Cardiac fibroblast (primary cell): ENCODE measurements at regions not wholly inside any gene's neighbourhood (a gene's known extent, or its start where the extent isn't known, plus 50 kb on each side); places are given as distances from the start of the nearest gene placed in this dataset.
A peak's percentile ranks its signal among the peaks of the same experiment; 100 is the strongest.

Source experiments
- DNase-seq, 2 donors: peaks; one replicate each; pipeline versions ENCODE4 v3.0.0 to v3.0.0-alpha.2; 2010; ENCODE audit warnings: low read depth in 2 of 2
- H3K4me3 ChIP-seq, 2 donors: replicated peaks in 1 of 2; 1 replicate in 1 of 2; 2 replicates in 1 of 2; pipeline ENCODE4 v1.5.1; 2011; ENCODE audit warnings: low read depth in 2 of 2, low read length in 2 of 2, mild to moderate bottlenecking in 2 of 2, moderate library complexity in 1 of 2
- CTCF ChIP-seq: IDR thresholded peaks from one replicate; pipeline ENCODE4 v1.5.1; 2011; ENCODE audit warnings: low read depth, mild to moderate bottlenecking, low read length, inconsistent platforms

GRCh38 chr5:68725905-68726683, 367.7 kb upstream of the SLC30A5 start:
- no peak for DNase-seq
- TF ChIP-seq CTCF = no peak
- no peak overlapping the region for H3K4me3 ChIP-seq

DNA sequence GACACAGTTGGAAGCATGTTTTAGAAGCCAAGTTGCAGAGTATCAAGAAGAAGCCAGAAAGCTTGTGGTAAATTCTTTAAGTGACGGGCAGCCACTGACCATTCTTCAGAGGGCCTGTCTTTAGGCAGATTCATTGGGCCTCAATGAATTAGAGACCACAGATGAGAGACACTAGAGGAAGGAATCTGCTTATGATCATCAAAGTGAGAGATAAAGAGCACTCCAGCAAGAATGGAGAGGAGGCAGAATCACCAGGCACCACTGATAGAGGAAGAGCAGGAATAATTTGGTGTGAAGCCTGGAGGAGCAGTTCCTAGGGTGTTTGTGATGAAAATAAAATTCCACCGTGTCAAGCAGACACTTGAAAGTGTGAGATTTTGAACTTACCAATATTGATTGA, 365.9 kb upstream of the SLC30A5 start:
- TF ChIP-seq CTCF = no peak
- DNase-seq = no peak
- H3K4me3 ChIP-seq = no peak overlapping the region

DNA sequence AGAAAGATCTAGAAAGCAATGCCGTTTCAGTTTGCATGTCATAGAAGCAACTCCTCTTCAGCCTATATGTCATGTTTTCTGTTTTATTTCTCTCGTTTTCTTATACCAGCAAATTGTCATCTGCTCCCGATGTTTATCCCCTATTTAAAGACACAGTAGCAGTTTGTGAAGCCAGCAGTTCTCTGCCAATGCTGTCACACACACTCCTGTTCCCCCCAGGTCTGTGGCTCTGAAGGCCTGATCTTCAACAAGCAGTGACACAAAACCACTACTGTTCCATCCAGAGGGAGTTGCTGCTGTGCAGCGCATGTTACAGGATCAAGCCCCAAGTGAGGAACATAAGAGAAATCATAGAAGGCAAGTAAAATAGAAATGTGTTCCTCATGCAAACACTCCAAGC, 364.1 kb upstream of the SLC30A5 start:
- H3K4me3 ChIP-seq = no peak overlapping the region
- no peak for TF ChIP-seq CTCF

DNA sequence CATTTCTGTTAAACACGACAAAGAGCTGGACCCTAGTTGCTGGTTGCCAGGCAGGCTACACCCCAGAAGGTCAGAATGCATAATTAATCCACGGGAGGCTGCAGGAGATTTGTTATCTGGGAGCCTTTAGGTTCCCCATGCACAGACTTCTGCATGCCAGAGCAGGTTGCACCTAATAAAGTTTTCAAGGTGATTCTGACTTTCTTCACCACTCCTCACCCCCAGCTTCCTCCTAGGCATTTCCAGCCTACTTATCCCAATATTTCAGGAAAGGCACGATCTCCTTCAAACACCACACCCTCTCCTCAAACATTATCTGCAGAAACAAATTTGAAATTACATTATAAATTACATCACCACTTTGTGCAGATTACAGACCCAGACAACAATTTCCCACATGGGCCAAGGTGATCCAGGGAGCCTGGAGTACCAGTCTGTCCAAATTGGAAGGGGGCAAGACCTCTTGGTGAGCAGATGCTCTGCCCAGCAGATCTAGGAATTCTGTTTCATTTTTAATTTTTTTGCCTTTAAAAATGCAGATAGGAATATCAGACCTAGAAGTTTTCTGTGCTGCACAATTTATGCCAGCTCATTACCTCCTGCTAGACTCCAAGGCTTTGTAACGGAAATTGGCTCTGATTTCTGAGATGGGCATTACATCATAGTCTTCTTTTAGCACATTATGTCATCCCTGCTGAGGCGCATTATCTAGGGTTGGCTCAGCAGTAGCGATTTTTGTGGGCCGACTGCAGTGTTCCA, 363.4 kb upstream of the SLC30A5 start:
- no peak overlapping the region for H3K4me3 ChIP-seq
- peak; percentile 84 to 89 for DNase-seq
- no peak for TF ChIP-seq CTCF

More for the DNA sequence above, 364.1 kb upstream of the SLC30A5 start:
- DNase-seq = no peak

GRCh38 chr5:68730979-68731654, 362.7 kb upstream of the SLC30A5 start:
- no peak for TF ChIP-seq CTCF
- no peak for DNase-seq
- H3K4me3 ChIP-seq = no peak overlapping the region

DNA sequence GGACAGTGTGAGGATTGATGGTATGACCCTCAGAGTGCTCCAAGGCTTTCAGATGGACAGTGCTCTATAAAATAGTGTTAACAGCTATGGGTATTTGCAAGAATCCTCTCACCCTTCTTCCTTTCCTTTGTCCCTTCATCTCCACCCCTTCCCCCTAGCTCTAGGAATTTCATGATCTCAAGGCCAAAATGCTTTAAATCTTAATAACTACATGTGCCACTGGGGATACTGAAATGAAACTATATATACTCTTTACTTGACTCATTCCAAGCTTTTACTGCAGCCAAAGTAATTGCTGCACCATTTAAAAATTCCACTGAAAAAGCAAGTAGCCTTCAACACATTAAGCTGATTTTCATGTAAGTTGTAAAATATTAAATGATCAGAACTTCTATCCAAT, 361.6 kb upstream of the SLC30A5 start:
- no peak for DNase-seq
- no peak overlapping the region for H3K4me3 ChIP-seq
- no peak for TF ChIP-seq CTCF
